H9 (cell line): ENCODE measurements at regions not wholly inside any gene's neighbourhood (a gene's known extent, or its start where the extent isn't known, plus 50 kb on each side); places are given as distances from the start of the nearest gene placed in this dataset.

Experiments
- DNase-seq: peaks from one replicate; pipeline ENCODE4 v3.0.0-alpha.2; 2017
- H2AFZ ChIP-seq: one replicate; pipeline ENCODE4 v1.6.1; 2013; ENCODE audit warnings: mild to moderate bottlenecking, low read length, control low read depth, moderate library complexity
- H2AK5ac ChIP-seq: 2 replicates; pipeline ENCODE4 v1.6.1; 2013; ENCODE audit warnings: low read length, control low read depth, mixed read lengths; ENCODE audit not compliant: insufficient read length
- H2BK120ac ChIP-seq: one replicate; pipeline ENCODE4 v1.6.1; 2013; ENCODE audit warnings: low read depth, mild to moderate bottlenecking, low read length, control low read depth, inconsistent platforms; ENCODE audit not compliant: poor library complexity, severe bottlenecking
- H2BK12ac ChIP-seq: 2 replicates; pipeline ENCODE4 v1.6.1; 2013; ENCODE audit warnings: low read length, control low read depth, mixed read lengths, low read depth; ENCODE audit not compliant: insufficient read length
- H2BK15ac ChIP-seq: 2 replicates; pipeline ENCODE4 v1.6.1; 2013; ENCODE audit warnings: low read depth, low read length, control low read depth
- H2BK20ac ChIP-seq: one replicate; pipeline ENCODE4 v1.6.1; 2013; ENCODE audit warnings: low read depth, mild to moderate bottlenecking, low read length, control low read depth, inconsistent platforms; ENCODE audit not compliant: poor library complexity, severe bottlenecking
- H2BK5ac ChIP-seq: 2 replicates; pipeline ENCODE4 v1.6.1; 2013; ENCODE audit warnings: low read length, control low read depth, mixed read lengths; ENCODE audit not compliant: insufficient read length
- H3K14ac ChIP-seq: 2 replicates; pipeline ENCODE4 v1.6.1; 2013; ENCODE audit warnings: low read length, control low read depth; ENCODE audit not compliant: insufficient read depth
- H3K18ac ChIP-seq: 2 replicates; pipeline ENCODE4 v1.6.1; 2013; ENCODE audit warnings: low read depth, mild to moderate bottlenecking, mixed read lengths, low read length, control low read depth; ENCODE audit not compliant: insufficient read length
- H3K23ac ChIP-seq: 2 replicates; pipeline ENCODE4 v1.6.1; 2013; ENCODE audit warnings: low read length, control low read depth, mixed read lengths, low read depth; ENCODE audit not compliant: insufficient read length
- H3K23me2 ChIP-seq: 2 replicates; pipeline ENCODE4 v1.6.1; 2013; ENCODE audit warnings: low read depth, mild to moderate bottlenecking, mixed read lengths, low read length, control low read depth; ENCODE audit not compliant: insufficient read length, poor library complexity, severe bottlenecking
- H3K27ac ChIP-seq: 2 replicates; pipeline ENCODE4 v1.5.1; 2013; ENCODE audit warnings: low read length, control low read depth, mixed read lengths, low read depth; ENCODE audit not compliant: insufficient read length
- H3K27me3 ChIP-seq: 2 replicates; pipeline ENCODE4 v1.6.1; 2013; ENCODE audit warnings: low read length, control low read depth, inconsistent platforms; ENCODE audit not compliant: insufficient read depth
- H3K4ac ChIP-seq: 2 replicates; pipeline ENCODE4 v1.6.1; 2013; ENCODE audit warnings: low read depth, mild to moderate bottlenecking, control low read depth, inconsistent platforms, low read length, moderate library complexity
- H3K4me1 ChIP-seq: 2 replicates; pipeline ENCODE4 v1.6.1; 2013; ENCODE audit warnings: low read length, control low read depth, inconsistent platforms; ENCODE audit not compliant: insufficient read depth
- H3K4me2 ChIP-seq: 2 replicates; pipeline ENCODE4 v1.6.1; 2013; ENCODE audit warnings: low read length, control low read depth, mixed read lengths; ENCODE audit not compliant: insufficient read length, insufficient read depth
- H3K56ac ChIP-seq: 2 replicates; pipeline ENCODE4 v1.6.1; 2013; ENCODE audit warnings: low read depth, mild to moderate bottlenecking, mixed read lengths, low read length, control low read depth; ENCODE audit not compliant: insufficient read length
- H3K79me1 ChIP-seq: 2 replicates; pipeline ENCODE4 v1.6.1; 2013; ENCODE audit warnings: low read depth, mild to moderate bottlenecking, moderate library complexity, low read length, control low read depth, inconsistent platforms; ENCODE audit not compliant: insufficient read depth, poor library complexity, severe bottlenecking
- H3K79me2 ChIP-seq: 2 replicates; pipeline ENCODE4 v1.6.1; 2013; ENCODE audit warnings: low read length, control low read depth, inconsistent platforms; ENCODE audit not compliant: insufficient read depth
- H3K9ac ChIP-seq: 2 replicates; pipeline ENCODE4 v1.6.1; 2013; ENCODE audit warnings: low read length, control low read depth, mixed read lengths; ENCODE audit not compliant: insufficient read length; ENCODE audit errors: extremely low read depth
- H3K9me3 ChIP-seq: one replicate; pipeline ENCODE4 v1.6.1; 2013; ENCODE audit warnings: low read depth, low read length, inconsistent platforms; ENCODE audit not compliant: control insufficient read depth
- H3T11ph ChIP-seq: one replicate; pipeline ENCODE4 v1.6.1; 2013; ENCODE audit warnings: mild to moderate bottlenecking, low read length, control low read depth, inconsistent platforms
- H4K20me1 ChIP-seq: one replicate; pipeline ENCODE4 v1.6.1; 2013; ENCODE audit not compliant: control insufficient read depth, insufficient read length, insufficient read depth
- H4K5ac ChIP-seq: 2 replicates; pipeline ENCODE4 v1.6.1; 2013; ENCODE audit warnings: low read depth, mild to moderate bottlenecking, mixed read lengths, low read length, control low read depth; ENCODE audit not compliant: insufficient read length
- H4K8ac ChIP-seq: replicated peaks from 2 replicates; pipeline ENCODE4 v1.6.1; 2013; ENCODE audit warnings: low read length, control low read depth, mixed read lengths, low read depth; ENCODE audit not compliant: insufficient read length
- H4K91ac ChIP-seq: 2 replicates; pipeline ENCODE4 v1.6.1; 2013; ENCODE audit warnings: low read depth, mild to moderate bottlenecking, moderate library complexity, mixed read lengths, low read length, control low read depth; ENCODE audit not compliant: insufficient read length
- H3K27ac Mint-ChIP-seq, 3 experiments: 2 replicates in 2 of 3; 3 replicates in 1 of 3; pipeline ENCODE4 v1.8.0; 2020 to 2021; ENCODE audit warnings: mixed read lengths in 3 of 3, mild to moderate bottlenecking in 1 of 3, moderate library complexity in 1 of 3
- H3K27me3 Mint-ChIP-seq: 2 replicates; pipeline ENCODE4 v1.8.0; 2021; ENCODE audit warnings: low read depth, mild to moderate bottlenecking, moderate library complexity, mixed read lengths
- H3K36me3 Mint-ChIP-seq, 3 experiments: 2 replicates in 2 of 3; 3 replicates in 1 of 3; pipeline ENCODE4 v1.8.0; 2020 to 2021; ENCODE audit warnings: low read depth in 3 of 3, mixed read lengths in 3 of 3; ENCODE audit not compliant: insufficient read depth in 1 of 3
- H3K4me1 Mint-ChIP-seq, 2 experiments: 2 replicates each; pipeline ENCODE4 v1.8.0; 2020; ENCODE audit warnings: mixed read lengths in 2 of 2
- H3K4me3 Mint-ChIP-seq, 2 experiments: 2 replicates in 1 of 2; 3 replicates in 1 of 2; pipeline ENCODE4 v1.8.0; 2020 to 2021; ENCODE audit warnings: mild to moderate bottlenecking in 2 of 2, mixed read lengths in 2 of 2, moderate library complexity in 1 of 2
- H3K9me3 Mint-ChIP-seq, 2 experiments: 2 replicates in 1 of 2; 3 replicates in 1 of 2; pipeline ENCODE4 v1.8.0; 2020; ENCODE audit warnings: mild to moderate bottlenecking in 2 of 2, mixed read lengths in 2 of 2, moderate library complexity in 1 of 2
- TF ChIP-seq, protein P1 (sequence below): fragments of 200-600 bp; sonication (generic); conservative IDR thresholded peaks from 3 replicates; pipeline ENCODE4 v1.8.0; 2021; ENCODE audit warnings: antibody characterized with exemption, mild to moderate bottlenecking

DNA sequence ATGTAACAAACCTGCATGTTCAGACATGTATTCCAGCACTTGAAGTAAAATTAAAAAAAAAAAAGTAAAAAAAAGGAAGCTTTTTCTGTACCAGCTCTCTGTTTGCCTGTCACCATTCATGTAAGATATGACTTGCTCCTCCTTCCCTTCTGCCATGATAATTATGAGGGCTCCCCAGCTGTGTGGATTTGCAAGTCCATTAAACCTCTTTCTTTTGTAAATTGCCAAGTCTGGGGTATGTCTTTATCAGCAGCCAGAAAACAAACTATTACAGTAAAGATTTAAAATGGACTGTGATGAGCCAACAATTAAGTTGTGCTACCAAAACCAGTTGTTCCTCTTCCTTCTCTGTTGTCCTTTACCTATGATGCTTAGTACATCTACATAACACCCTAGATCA, 619.6 kb downstream of the ARL4A start:
- Histone ChIP-seq H2AFZ (no peak overlapping the region), H3T11ph (no peak overlapping the region), H3K79me1 (no peaks in the 10 kb centered on the region), H2BK20ac (no peak overlapping the region), H4K5ac (no peak overlapping the region), H3K9ac (no peak overlapping the region), H3K4me2 (no peak overlapping the region), H3K4me1 (no peaks in the 10 kb centered on the region), H3K27ac (no peak overlapping the region), H3K56ac (no peak overlapping the region), H2BK5ac (no peak overlapping the region), H2BK120ac (no peak overlapping the region), H4K20me1 (no peaks in the 10 kb centered on the region), H3K27me3 (no peaks in the 10 kb centered on the region), H4K8ac (no peak overlapping the region), H3K9me3 (peaks cover 11% of the 10 kb centered on the region), H3K4ac (no peak overlapping the region), H2BK15ac (no peak overlapping the region), H4K91ac (no peak overlapping the region), H3K23me2 (no peaks in the 10 kb centered on the region), H2AK5ac (no peak overlapping the region), H3K14ac (no peak overlapping the region), H3K79me2 (no peaks in the 10 kb centered on the region), H3K23ac (no peak overlapping the region), H3K18ac (no peak overlapping the region), H2BK12ac (no peak overlapping the region)
- TF ChIP-seq, protein P1, sequence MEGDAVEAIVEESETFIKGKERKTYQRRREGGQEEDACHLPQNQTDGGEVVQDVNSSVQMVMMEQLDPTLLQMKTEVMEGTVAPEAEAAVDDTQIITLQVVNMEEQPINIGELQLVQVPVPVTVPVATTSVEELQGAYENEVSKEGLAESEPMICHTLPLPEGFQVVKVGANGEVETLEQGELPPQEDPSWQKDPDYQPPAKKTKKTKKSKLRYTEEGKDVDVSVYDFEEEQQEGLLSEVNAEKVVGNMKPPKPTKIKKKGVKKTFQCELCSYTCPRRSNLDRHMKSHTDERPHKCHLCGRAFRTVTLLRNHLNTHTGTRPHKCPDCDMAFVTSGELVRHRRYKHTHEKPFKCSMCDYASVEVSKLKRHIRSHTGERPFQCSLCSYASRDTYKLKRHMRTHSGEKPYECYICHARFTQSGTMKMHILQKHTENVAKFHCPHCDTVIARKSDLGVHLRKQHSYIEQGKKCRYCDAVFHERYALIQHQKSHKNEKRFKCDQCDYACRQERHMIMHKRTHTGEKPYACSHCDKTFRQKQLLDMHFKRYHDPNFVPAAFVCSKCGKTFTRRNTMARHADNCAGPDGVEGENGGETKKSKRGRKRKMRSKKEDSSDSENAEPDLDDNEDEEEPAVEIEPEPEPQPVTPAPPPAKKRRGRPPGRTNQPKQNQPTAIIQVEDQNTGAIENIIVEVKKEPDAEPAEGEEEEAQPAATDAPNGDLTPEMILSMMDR = no peak
- Mint-ChIP-seq H3K36me3 (peaks cover 26 to 41% (median 35%) of the 10 kb centered on the region in 3 experiments), H3K9me3 (peaks cover 38 to 41% of the 10 kb centered on the region in 2 experiments), H3K4me3 (no peak overlapping the region), H3K4me1 (peaks cover 8% of the 10 kb centered on the region in 2 experiments), H3K27ac (peak overlapping the region in 2 of 3 experiments; percentile 17 to 73; a peak in 3 of 7 replicates), H3K27me3 (no peaks in the 10 kb centered on the region)
- no peak for DNase-seq
